Uterus (tissue), 3 donors: ENCODE measurements at regions not wholly inside any gene's neighbourhood (a gene's known extent, or its start where the extent isn't known, plus 50 kb on each side); places are given as distances from the start of the nearest gene placed in this dataset.

Source experiments
- DNase-seq, 2 donors: peaks; one replicate each; pipeline ENCODE4 v3.0.0-alpha.2; 2019 to 2020
- H3K27ac ChIP-seq, 2 donors: fragments of 200-600 bp; sonication (generic); 1 replicate in 1 of 2; 2 replicates in 1 of 2; pipeline ENCODE4 v1.5.1; 2016 to 2018
- H3K27me3 ChIP-seq, 2 donors: fragments of 200-600 bp; sonication (generic); one replicate each; pipeline ENCODE4 v1.5.1; 2018 to 2019; ENCODE audit warnings: control low read depth in 1 of 2
- H3K36me3 ChIP-seq, 2 donors: fragments of 200-600 bp; sonication (generic); one replicate each; pipeline ENCODE4 v1.5.1; 2019; ENCODE audit warnings: control low read depth in 1 of 2
- H3K4me1 ChIP-seq, 2 donors: fragments of 200-600 bp; sonication (generic); one replicate each; pipeline ENCODE4 v1.5.1; 2018 to 2019; ENCODE audit warnings: control low read depth in 1 of 2
- H3K4me3 ChIP-seq, 2 donors: fragments of 200-600 bp; sonication (generic); 1 replicate in 1 of 2; 2 replicates in 1 of 2; pipeline ENCODE4 v1.5.1; 2018 to 2019; ENCODE audit warnings: mild to moderate bottlenecking in 1 of 2
- H3K9me3 ChIP-seq, 2 donors: fragments of 200-600 bp; sonication (generic); one replicate each; pipeline ENCODE4 v1.5.1; 2019; ENCODE audit warnings: control low read depth in 1 of 2
- CTCF ChIP-seq, 4 experiments: fragments of 200-600 bp in 2 of 4; fragments of 450-650 bp in 2 of 4; sonication (generic) in 2 of 4; IDR thresholded peaks; one replicate each; pipeline ENCODE4 v1.5.1; 2016 to 2019; ENCODE audit warnings: antibody characterized with exemption in 4 of 4, mild to moderate bottlenecking in 2 of 4, moderate library complexity in 1 of 4
- POLR2A ChIP-seq, 2 donors: fragments of 450-650 bp; IDR thresholded peaks; one replicate each; pipeline ENCODE4 v1.6.1; 2016; ENCODE audit warnings: antibody characterized with exemption in 2 of 2, mild to moderate bottlenecking in 1 of 2, moderate library complexity in 1 of 2
- intact Hi-C: fragments of 100-400 bp; cut with DNase I; formaldehyde crosslinking; loops from one replicate; pipeline ENCODE4 v1.15.1; 2023; ENCODE audit warnings: low total_unique reads
- donor health status: DM: yes; HTN: yes; CAD: no.

GRCh38 chr12:69036999-69037398 lies 104.0 kb upstream of the CPM start:
- no peaks in the 10 kb centered on the region for H3K27me3 ChIP-seq
- H3K4me1 ChIP-seq, result no peaks in the 10 kb centered on the region
- no peaks in the 10 kb centered on the region for H3K36me3 ChIP-seq
- intact Hi-C loops, result no loop called here
- no peak overlapping the region for H3K27ac ChIP-seq
- no peak for DNase-seq
- H3K4me3 ChIP-seq, result no peak overlapping the region
- TF ChIP-seq POLR2A (IDR thresholded peaks at IDR 0.05), result no peak
- no peak for TF ChIP-seq CTCF (IDR thresholded peaks at IDR 0.05)
- no peaks in the 10 kb centered on the region for H3K9me3 ChIP-seq

- Histone ChIP-seq H3K27ac (no peak overlapping the region), H3K36me3 (no peaks in the 10 kb centered on the region), H3K27me3 (no peaks in the 10 kb centered on the region), H3K4me3 (no peak overlapping the region), H3K9me3 (no peaks in the 10 kb centered on the region), H3K4me1 (no peaks in the 10 kb centered on the region)
- intact Hi-C loops, result no loop called here
- no peak for DNase-seq
- TF ChIP-seq POLR2A (IDR thresholded peaks at IDR 0.05), result no peak
- no peak for TF ChIP-seq CTCF (IDR thresholded peaks at IDR 0.05)
Observed at GRCh38 chr12:69039911-69040310, 106.9 kb upstream of the CPM start.

GRCh38 chr12:69042557-69042956 lies 109.6 kb upstream of the CPM start:
- no peaks in the 10 kb centered on the region for H3K36me3 ChIP-seq
- no peaks in the 10 kb centered on the region for H3K9me3 ChIP-seq
- TF ChIP-seq CTCF (IDR thresholded peaks at IDR 0.05) (no peak), POLR2A (IDR thresholded peaks at IDR 0.05) (no peak)
- H3K4me3 ChIP-seq, result no peak overlapping the region
- DNase-seq, result no peak
- H3K4me1 ChIP-seq, result no peaks in the 10 kb centered on the region
- no peak overlapping the region for H3K27ac ChIP-seq
- intact Hi-C loops, result no loop called here
- H3K27me3 ChIP-seq, result no peaks in the 10 kb centered on the region

GRCh38 chr12:69042970-69043369 lies 110.0 kb upstream of the CPM start:
- DNase-seq, result no peak
- Histone ChIP-seq H3K4me3 (no peak overlapping the region), H3K4me1 (no peaks in the 10 kb centered on the region), H3K27ac (no peak overlapping the region), H3K9me3 (no peaks in the 10 kb centered on the region), H3K27me3 (no peaks in the 10 kb centered on the region), H3K36me3 (no peaks in the 10 kb centered on the region)
- TF ChIP-seq POLR2A (IDR thresholded peaks at IDR 0.05), result no peak
- TF ChIP-seq CTCF (IDR thresholded peaks at IDR 0.05), result no peak
- intact Hi-C loops, result no loop called here

GRCh38 chr12:69044887-69045286 lies 111.9 kb upstream of the CPM start:
- Histone ChIP-seq H3K27me3 (no peaks in the 10 kb centered on the region), H3K4me3 (no peak overlapping the region), H3K36me3 (no peaks in the 10 kb centered on the region), H3K4me1 (no peaks in the 10 kb centered on the region), H3K27ac (no peak overlapping the region), H3K9me3 (no peaks in the 10 kb centered on the region)
- no peak for DNase-seq
- intact Hi-C loops, result no loop called here
- TF ChIP-seq CTCF (IDR thresholded peaks at IDR 0.05) (no peak), POLR2A (IDR thresholded peaks at IDR 0.05) (no peak)
